ENCODE measurements at regions not wholly inside any gene's neighbourhood (a gene's known extent, or its start where the extent isn't known, plus 50 kb on each side); places are given as distances from the start of the nearest gene placed in this dataset.

DNA sequence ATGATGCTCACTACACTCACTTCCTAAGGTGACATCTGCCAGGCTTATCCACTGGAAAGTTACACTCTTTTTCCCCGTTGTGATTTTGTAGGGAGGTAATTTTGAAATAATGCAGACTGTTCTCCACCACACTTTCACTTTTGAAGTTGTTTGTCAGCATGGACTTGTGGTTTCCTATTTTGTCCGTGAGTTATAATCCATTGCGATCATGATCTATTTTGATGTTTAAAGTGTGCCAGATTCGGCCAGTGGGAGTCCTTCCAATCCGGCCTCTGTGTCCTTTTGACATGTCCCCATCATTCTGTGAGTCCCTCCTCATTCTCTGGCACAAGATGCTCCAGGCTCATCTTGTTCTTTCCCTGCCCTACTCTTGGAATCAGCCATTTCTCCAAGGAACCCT lies 211.3 kb upstream of the KLF4 start:
- TF ChIP-seq, protein P1, sequence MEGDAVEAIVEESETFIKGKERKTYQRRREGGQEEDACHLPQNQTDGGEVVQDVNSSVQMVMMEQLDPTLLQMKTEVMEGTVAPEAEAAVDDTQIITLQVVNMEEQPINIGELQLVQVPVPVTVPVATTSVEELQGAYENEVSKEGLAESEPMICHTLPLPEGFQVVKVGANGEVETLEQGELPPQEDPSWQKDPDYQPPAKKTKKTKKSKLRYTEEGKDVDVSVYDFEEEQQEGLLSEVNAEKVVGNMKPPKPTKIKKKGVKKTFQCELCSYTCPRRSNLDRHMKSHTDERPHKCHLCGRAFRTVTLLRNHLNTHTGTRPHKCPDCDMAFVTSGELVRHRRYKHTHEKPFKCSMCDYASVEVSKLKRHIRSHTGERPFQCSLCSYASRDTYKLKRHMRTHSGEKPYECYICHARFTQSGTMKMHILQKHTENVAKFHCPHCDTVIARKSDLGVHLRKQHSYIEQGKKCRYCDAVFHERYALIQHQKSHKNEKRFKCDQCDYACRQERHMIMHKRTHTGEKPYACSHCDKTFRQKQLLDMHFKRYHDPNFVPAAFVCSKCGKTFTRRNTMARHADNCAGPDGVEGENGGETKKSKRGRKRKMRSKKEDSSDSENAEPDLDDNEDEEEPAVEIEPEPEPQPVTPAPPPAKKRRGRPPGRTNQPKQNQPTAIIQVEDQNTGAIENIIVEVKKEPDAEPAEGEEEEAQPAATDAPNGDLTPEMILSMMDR (IDR thresholded peaks at IDR 0.05; ENCODE audit: low read length), result no peak
- TF ChIP-seq EZH2 (IDR thresholded peaks at IDR 0.05; ENCODE audit: borderline replicate concordance, low read length), result no peak

Data from OCI-LY1 (cell line).